ENCODE measurements at regions not wholly inside any gene's neighbourhood (a gene's known extent, or its start where the extent isn't known, plus 50 kb on each side); places are given as distances from the start of the nearest gene placed in this dataset.

- TF ChIP-seq CTCF (IDR thresholded peaks at IDR 0.05; ENCODE audit: low read depth, low read length, missing control alignments) = no peak
- DNase-seq (ENCODE audit: low read depth) = no peak
- no peak overlapping the region for H3K4me3 ChIP-seq (ENCODE audit: low read depth, low read length)
- in situ Hi-C loops (cut with HindIII; ENCODE audit: low sequenced_read_pairs) = no loop called here
Observed at GRCh38 chr5:79872291-79872690, 118.8 kb downstream of the MTX3 start.

GRCh38 chr5:79871364-79872120 is 119.5 kb downstream of the MTX3 start:
- in situ Hi-C loops (cut with HindIII; ENCODE audit: low sequenced_read_pairs) = no loop called here
- no peak overlapping the region for H3K4me3 ChIP-seq (ENCODE audit: low read depth, low read length)
- TF ChIP-seq CTCF (IDR thresholded peaks at IDR 0.05; ENCODE audit: low read depth, low read length, missing control alignments) = no peak
- no peak for DNase-seq (ENCODE audit: low read depth)

- no peak overlapping the region for H3K4me3 ChIP-seq (ENCODE audit: low read depth, low read length)
- in situ Hi-C loops (cut with HindIII; ENCODE audit: low sequenced_read_pairs) = no loop called here
- no peak for TF ChIP-seq CTCF (IDR thresholded peaks at IDR 0.05; ENCODE audit: low read depth, low read length, missing control alignments)
- no peak for DNase-seq (ENCODE audit: low read depth)
Observed at GRCh38 chr5:79868163-79868670, 122.8 kb downstream of the MTX3 start.

- in situ Hi-C loops (cut with HindIII; ENCODE audit: low sequenced_read_pairs) = no loop called here
- H3K4me3 ChIP-seq (ENCODE audit: low read depth, low read length) = no peak overlapping the region
- no peak for DNase-seq (ENCODE audit: low read depth)
- no peak for TF ChIP-seq CTCF (IDR thresholded peaks at IDR 0.05; ENCODE audit: low read depth, low read length, missing control alignments)
Observed at GRCh38 chr5:79865579-79865978, 125.5 kb downstream of the MTX3 start.

- no peak overlapping the region for H3K4me3 ChIP-seq (ENCODE audit: low read depth, low read length)
- no peak for TF ChIP-seq CTCF (IDR thresholded peaks at IDR 0.05; ENCODE audit: low read depth, low read length, missing control alignments)
- no peak for DNase-seq (ENCODE audit: low read depth)
- in situ Hi-C loops (cut with HindIII; ENCODE audit: low sequenced_read_pairs) = no loop called here
Observed at GRCh38 chr5:79864364-79864763, 126.7 kb downstream of the MTX3 start.

- no peak for DNase-seq (ENCODE audit: low read depth)
- TF ChIP-seq CTCF (IDR thresholded peaks at IDR 0.05; ENCODE audit: low read depth, low read length, missing control alignments) = no peak
- H3K4me3 ChIP-seq (ENCODE audit: low read depth, low read length) = no peak overlapping the region
- in situ Hi-C loops (cut with HindIII; ENCODE audit: low sequenced_read_pairs) = no loop called here
Observed at GRCh38 chr5:79859588-79859987, 131.5 kb downstream of the MTX3 start.
